Skeletal muscle tissue (tissue), 3 donors: ENCODE measurements at regions not wholly inside any gene's neighbourhood (a gene's known extent, or its start where the extent isn't known, plus 50 kb on each side); places are given as distances from the start of the nearest gene placed in this dataset.
"Not testable (repeated sequence)": the region's sequence is repeated elsewhere in the genome, so short reads cannot be mapped to it uniquely, and the experiment has no call there.

Experiments
- H3K27ac ChIP-seq: one replicate; pipeline ENCODE4 v1.7.0; 2013; ENCODE audit warnings: mild to moderate bottlenecking, low read depth, low read length, inconsistent platforms
- H3K27me3 ChIP-seq, 3 donors: one replicate each; pipeline ENCODE4 v1.7.0; 2013; ENCODE audit warnings: low read length in 3 of 3; ENCODE audit not compliant: control insufficient read depth in 3 of 3, insufficient read depth in 3 of 3
- H3K36me3 ChIP-seq, 3 donors: one replicate each; pipeline ENCODE4 v1.7.0; 2013; ENCODE audit warnings: low read length in 3 of 3; ENCODE audit not compliant: control insufficient read depth in 3 of 3, insufficient read depth in 3 of 3
- H3K4me1 ChIP-seq, 3 donors: one replicate each; pipeline ENCODE4 v1.7.0; 2013; ENCODE audit warnings: low read length in 3 of 3, mild to moderate bottlenecking in 3 of 3; ENCODE audit not compliant: control insufficient read depth in 3 of 3, insufficient read depth in 3 of 3
- H3K4me3 ChIP-seq, 3 donors: one replicate each; pipeline ENCODE4 v1.7.0; 2013; ENCODE audit warnings: low read length in 3 of 3
- H3K9ac ChIP-seq, 3 donors: one replicate each; pipeline ENCODE4 v1.7.0; 2013; ENCODE audit warnings: low read length in 3 of 3, mild to moderate bottlenecking in 3 of 3, moderate library complexity in 2 of 3, low read depth in 1 of 3
- H3K9me3 ChIP-seq, 3 donors: one replicate each; pipeline ENCODE4 v1.7.0; 2013; ENCODE audit warnings: low read length in 3 of 3; ENCODE audit not compliant: control insufficient read depth in 3 of 3
- donor health status: Osteomylitis.

DNA sequence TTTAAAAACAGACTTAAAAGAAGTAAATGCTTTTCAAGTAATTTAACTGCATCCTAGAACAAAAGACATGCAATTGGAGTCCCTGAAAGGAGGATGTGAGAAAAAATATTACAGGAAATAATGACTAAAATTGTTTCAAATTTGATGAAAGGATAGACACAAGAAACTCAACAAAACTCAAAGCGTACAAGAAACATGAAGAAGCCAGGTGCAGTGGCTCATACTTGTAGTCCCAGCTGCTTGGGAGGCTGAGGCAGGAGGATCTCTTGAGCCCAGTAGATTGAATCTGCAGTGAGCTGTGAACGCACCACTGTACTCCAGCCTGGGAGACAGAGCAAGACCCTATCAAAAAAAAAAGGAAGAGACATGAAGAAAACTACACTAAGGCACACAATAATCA, 118.1 kb upstream of the SLC39A10 start:
- Histone ChIP-seq H3K4me1 (peaks cover 2 to 7% (median 6%) of the 10 kb centered on the region in 3 donors), H3K4me3 (no peak overlapping the region), H3K27me3 (no peaks in the 10 kb centered on the region)

DNA sequence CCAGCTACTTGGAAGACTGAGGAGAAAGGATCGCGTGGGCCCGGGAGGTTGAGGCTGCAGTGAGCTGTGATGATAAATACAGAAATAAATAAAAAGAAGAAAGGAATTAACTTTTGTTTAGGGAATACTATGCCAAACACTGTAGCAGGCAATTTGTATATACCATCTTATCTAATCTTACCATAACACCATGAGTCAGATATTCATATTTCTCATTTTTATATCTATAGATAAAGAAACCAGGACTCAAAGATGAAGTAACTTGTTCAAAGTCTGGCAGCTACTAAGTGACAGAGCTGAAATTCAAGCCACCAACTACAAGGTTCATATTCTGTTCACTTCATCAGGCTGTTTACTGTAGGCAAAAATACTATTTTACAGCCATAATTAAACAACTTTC, 119.2 kb upstream of the SLC39A10 start:
- Histone ChIP-seq H3K36me3 (no peaks in the 10 kb centered on the region), H3K9ac (no peak overlapping the region), H3K4me1 (peaks cover 2 to 9% (median 7%) of the 10 kb centered on the region in 3 donors), H3K27me3 (no peaks in the 10 kb centered on the region), H3K4me3 (no peak overlapping the region), H3K9me3 (no peaks in the 10 kb centered on the region), H3K27ac (no peak overlapping the region)

More for the DNA sequence above, 118.1 kb upstream of the SLC39A10 start:
- H3K9ac ChIP-seq: no peak overlapping the region
- no peak overlapping the region for H3K27ac ChIP-seq
- H3K36me3 ChIP-seq: no peaks in the 10 kb centered on the region
- H3K9me3 ChIP-seq: no peaks in the 10 kb centered on the region

DNA sequence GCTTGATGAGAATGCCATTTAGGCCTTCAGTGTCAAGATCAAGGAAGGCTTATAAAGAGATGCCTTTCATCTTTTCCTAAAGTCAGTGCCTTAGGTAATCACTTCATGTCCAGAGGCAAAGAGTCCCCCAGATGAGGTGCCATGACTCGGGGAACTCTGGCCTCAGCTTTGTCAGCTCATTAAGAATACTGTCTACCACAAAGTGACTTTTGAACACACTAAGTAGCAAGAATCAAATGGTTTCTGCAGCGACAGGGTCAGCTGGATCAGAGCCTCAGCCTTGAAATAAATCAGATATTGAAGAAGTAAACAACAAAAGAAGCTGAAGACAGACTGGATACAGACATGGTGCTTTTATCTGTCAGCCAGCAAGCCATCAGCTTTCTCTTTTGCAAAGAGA, 120.1 kb upstream of the SLC39A10 start:
- H3K4me3 ChIP-seq: no peak overlapping the region
- no peaks in the 10 kb centered on the region for H3K9me3 ChIP-seq
- H3K36me3 ChIP-seq: no peaks in the 10 kb centered on the region
- H3K27me3 ChIP-seq: no peaks in the 10 kb centered on the region
- no peak overlapping the region for H3K9ac ChIP-seq
- H3K4me1 ChIP-seq: peaks cover 2 to 9% (median 7%) of the 10 kb centered on the region in 3 donors
- H3K27ac ChIP-seq: no peak overlapping the region

DNA sequence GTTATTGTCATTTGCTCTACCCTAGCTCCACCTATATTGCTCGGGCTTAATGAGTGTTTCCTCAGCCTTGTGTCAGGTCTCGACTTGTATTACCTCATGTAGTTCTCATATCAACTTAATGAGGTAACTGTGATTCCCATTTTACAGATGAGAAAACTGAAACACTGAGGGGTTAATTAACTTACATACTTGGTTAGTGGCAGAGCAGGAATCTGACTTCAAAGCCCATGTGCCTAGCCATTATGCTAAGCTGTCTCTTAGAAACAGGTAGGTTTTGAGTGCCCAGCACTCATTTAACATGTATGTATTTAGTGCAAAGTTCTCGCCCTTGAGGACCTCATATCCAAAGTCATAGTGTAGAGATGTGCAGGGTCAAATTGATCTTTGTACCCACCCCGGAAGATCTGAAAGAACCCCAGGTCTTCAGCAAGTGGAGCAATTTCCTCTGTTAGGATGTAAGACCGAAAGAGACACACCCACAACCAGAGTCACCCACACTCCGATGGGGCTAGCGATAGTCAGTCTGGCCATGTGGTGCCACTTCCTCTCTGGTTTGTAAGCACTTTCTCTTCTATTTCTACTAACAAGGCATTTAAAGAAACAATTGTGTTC, 121.0 kb upstream of the SLC39A10 start:
- no peaks in the 10 kb centered on the region for H3K9me3 ChIP-seq
- H3K4me3 ChIP-seq: no peak overlapping the region
- H3K27me3 ChIP-seq: no peaks in the 10 kb centered on the region
- peaks cover 2 to 9% (median 7%) of the 10 kb centered on the region in 3 donors for H3K4me1 ChIP-seq
- H3K27ac ChIP-seq: no peak overlapping the region
- H3K36me3 ChIP-seq: no peaks in the 10 kb centered on the region
- no peak overlapping the region for H3K9ac ChIP-seq

DNA sequence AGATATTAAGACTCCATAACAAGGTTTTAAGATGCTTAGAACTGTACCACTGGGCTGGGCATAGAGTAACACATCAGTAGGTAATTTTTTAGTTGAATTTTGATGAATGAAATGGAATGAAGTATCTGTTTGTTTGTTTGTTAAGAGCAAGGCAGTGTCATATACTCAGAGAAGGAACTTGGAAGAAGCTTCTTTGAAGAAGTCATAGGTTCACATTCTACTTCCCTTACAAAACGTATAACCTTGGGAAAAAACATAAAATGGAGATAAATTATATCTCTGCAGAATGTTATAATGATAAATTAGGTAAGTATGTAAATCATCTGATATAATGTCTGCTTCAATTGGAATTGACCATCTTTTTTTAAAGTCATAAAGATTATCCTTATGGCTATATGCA, 122.1 kb upstream of the SLC39A10 start:
- Histone ChIP-seq H3K9ac (no peak overlapping the region), H3K36me3 (no peaks in the 10 kb centered on the region), H3K4me3 (no peak overlapping the region), H3K4me1 (peaks cover 2 to 9% (median 7%) of the 10 kb centered on the region in 3 donors), H3K9me3 (no peaks in the 10 kb centered on the region), H3K27ac (no peak overlapping the region), H3K27me3 (no peaks in the 10 kb centered on the region)

DNA sequence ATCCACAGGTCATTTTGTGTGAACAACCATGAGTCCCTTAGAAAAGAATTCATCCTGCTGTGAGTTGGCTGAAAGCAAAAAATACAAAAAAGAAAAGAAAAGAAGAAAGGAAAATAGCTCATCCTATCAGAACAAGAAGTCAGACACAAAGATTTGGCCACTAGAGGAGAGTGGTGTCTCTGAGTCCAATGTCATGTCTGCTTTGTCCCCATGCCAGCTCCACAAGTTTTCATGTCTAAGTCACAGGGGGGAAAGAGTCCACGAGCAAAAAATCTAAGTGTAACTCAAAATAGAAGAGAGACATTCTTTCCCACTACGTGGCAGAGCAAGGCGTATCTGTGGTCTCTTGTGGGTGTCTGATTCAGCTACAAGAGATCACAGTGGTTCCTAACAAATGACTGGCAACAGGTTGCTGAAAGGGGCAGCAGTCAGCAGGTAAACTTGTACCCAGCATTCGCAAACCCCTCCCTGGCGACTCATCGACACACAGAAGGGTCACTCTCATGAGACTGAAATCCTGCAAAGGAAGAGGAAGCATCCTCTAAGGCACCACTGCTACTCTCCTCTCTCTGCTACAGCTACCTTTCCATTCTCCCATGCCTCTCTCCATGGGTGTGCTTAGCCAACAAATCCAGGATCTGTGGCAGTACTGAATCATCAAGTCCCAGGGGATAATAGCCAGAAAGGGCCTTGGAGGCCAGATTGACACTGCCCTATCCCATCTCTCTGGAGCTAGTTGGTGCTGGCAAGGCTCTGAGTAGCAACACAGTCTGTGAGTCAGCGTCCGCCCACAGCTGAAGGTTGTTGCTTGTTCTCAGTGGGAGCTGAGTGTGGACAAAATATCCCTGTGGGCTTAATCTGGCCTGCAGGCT, 123.0 kb upstream of the SLC39A10 start:
- no peak overlapping the region for H3K9ac ChIP-seq
- H3K4me3 ChIP-seq: peak overlapping the region in 1 of 3 donors; percentile 20
- no peaks in the 10 kb centered on the region for H3K36me3 ChIP-seq
- peak overlapping the region; percentile 45 for H3K27ac ChIP-seq
- H3K9me3 ChIP-seq: no peaks in the 10 kb centered on the region
- H3K27me3 ChIP-seq: no peaks in the 10 kb centered on the region
- H3K4me1 ChIP-seq: peaks cover 2 to 9% (median 7%) of the 10 kb centered on the region in 3 donors

DNA sequence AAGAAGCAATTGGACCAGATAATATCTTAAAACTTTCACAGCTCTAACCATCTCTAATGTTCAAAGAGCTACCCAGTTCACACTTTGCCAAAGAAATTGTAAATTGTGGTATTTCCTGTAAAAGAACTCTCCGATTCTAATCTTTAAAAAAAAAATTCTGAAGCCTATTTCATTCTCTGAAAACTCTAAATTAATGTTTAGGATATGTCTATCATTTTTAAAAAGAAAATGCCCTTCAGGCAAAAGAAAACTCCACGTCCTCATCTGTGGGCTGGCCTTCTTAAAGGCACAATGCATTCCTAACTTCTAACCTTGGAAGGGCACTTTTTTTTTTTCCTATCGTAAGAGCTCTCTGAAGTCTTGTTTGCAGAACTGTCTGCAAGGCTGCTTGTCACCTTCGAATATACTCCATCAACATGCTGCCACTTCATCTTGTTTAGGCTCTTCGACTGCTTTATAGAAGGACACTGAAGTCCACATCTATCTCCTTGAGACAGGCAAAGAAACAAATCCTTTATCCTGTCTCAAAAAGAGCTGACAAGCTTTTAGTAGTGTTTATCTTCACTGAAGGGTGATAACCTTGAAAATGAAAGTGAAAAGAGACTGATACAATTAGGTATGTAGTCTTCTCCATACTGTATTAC, 124.3 kb upstream of the SLC39A10 start:
- Histone ChIP-seq H3K9me3 (no peaks in the 10 kb centered on the region), H3K27ac (no peak overlapping the region), H3K9ac (no peak overlapping the region), H3K4me3 (peak overlapping the region in 1 of 3 donors; percentile 27), H3K36me3 (no peaks in the 10 kb centered on the region), H3K27me3 (no peaks in the 10 kb centered on the region), H3K4me1 (peaks cover 2 to 9% (median 7%) of the 10 kb centered on the region in 3 donors)

GRCh38 chr2:195532255-195532627, 124.8 kb upstream of the SLC39A10 start:
- H3K4me3 ChIP-seq: no peak overlapping the region
- H3K9me3 ChIP-seq: no peaks in the 10 kb centered on the region
- H3K27ac ChIP-seq: no peak overlapping the region
- peaks cover 2 to 9% (median 7%) of the 10 kb centered on the region in 3 donors for H3K4me1 ChIP-seq
- H3K36me3 ChIP-seq: no peaks in the 10 kb centered on the region
- H3K27me3 ChIP-seq: no peaks in the 10 kb centered on the region
- no peak overlapping the region for H3K9ac ChIP-seq

GRCh38 chr2:195531754-195532153, 125.3 kb upstream of the SLC39A10 start:
- peaks cover 2 to 9% (median 7%) of the 10 kb centered on the region in 3 donors for H3K4me1 ChIP-seq
- no peak overlapping the region for H3K9ac ChIP-seq
- no peaks in the 10 kb centered on the region for H3K9me3 ChIP-seq
- H3K27me3 ChIP-seq: no peaks in the 10 kb centered on the region
- H3K36me3 ChIP-seq: no peaks in the 10 kb centered on the region
- H3K27ac ChIP-seq: no peak overlapping the region
- H3K4me3 ChIP-seq: no peak overlapping the region

GRCh38 chr2:195523242-195523641, 133.8 kb upstream of the SLC39A10 start:
- H3K9me3 ChIP-seq, H3K27me3 ChIP-seq, H3K27ac ChIP-seq, H3K9ac ChIP-seq, H3K36me3 ChIP-seq, H3K4me1 ChIP-seq, H3K4me3 ChIP-seq: not testable (repeated sequence)
